Tibial artery (tissue), 4 donors: ENCODE measurements at regions not wholly inside any gene's neighbourhood (a gene's known extent, or its start where the extent isn't known, plus 50 kb on each side); places are given as distances from the start of the nearest gene placed in this dataset.

Experiments
- DNase-seq, 2 donors: peaks; one replicate each; pipeline ENCODE4 v3.0.0-alpha.2; 2019
- H3K27ac ChIP-seq, 2 donors: fragments of 200-600 bp; sonication (generic) in 1 of 2; 1 replicate in 1 of 2; 2 replicates in 1 of 2; pipeline ENCODE4 v1.5.1; 2018 to 2019; ENCODE audit warnings: mild to moderate bottlenecking in 1 of 2
- H3K27me3 ChIP-seq, 2 donors: fragments of 200-600 bp; sonication (generic) in 1 of 2; one replicate each; pipeline versions ENCODE4 v1.5.1 to v1.6.0; 2016 to 2019
- H3K36me3 ChIP-seq, 3 donors: fragments of 200-600 bp; sonication (generic) in 2 of 3; one replicate each; pipeline ENCODE4 v1.5.1; 2016 to 2019; ENCODE audit warnings: mild to moderate bottlenecking in 2 of 3
- H3K4me1 ChIP-seq, 4 donors: fragments of 200-600 bp; sonication (generic) in 2 of 4; 1 replicate in 3 of 4; 2 replicates in 1 of 4; pipeline ENCODE4 v1.5.1; 2016 to 2019
- H3K4me3 ChIP-seq, 2 donors: fragments of 200-600 bp; sonication (generic) in 1 of 2; 1 replicate in 1 of 2; 2 replicates in 1 of 2; pipeline ENCODE4 v1.5.1; 2018 to 2019; ENCODE audit warnings: mild to moderate bottlenecking in 2 of 2
- H3K9me3 ChIP-seq, 3 donors: fragments of 200-600 bp; sonication (generic) in 1 of 3; one replicate each; pipeline ENCODE4 v1.5.1; 2016 to 2019
- intact Hi-C: fragments of 100-400 bp; cut with DNase I; formaldehyde crosslinking; loops from one replicate; pipeline ENCODE4 v1.15.0; 2023; ENCODE audit warnings: low total_unique reads
- TF ChIP-seq, protein P1 (sequence below), 2 experiments: fragments of 200-600 bp in 1 of 2; fragments of 450-650 bp in 1 of 2; IDR thresholded peaks; one replicate each; pipeline ENCODE4 v1.5.1; 2017 to 2019; ENCODE audit warnings: antibody characterized with exemption in 2 of 2, mild to moderate bottlenecking in 1 of 2, moderate library complexity in 1 of 2

DNA sequence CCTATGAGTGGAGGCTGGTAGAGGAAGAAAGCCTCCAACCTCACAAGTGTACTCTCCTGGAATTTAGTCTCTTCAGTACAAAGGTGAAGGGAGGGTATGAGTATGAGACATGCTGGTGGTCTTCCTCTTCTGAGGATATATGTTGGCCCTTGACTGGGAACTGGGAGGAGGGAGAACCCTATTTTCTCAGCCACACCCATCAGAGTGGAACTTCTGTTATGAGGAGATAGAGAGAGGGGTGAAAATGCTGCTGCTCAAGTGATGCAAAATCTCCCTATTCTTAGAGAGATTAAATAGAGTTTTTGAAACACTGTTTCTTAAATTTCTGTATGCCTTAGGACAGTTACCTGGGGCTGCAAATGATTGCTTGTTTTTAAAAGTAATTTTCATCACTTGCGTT is 203.4 kb upstream of the PRR16 start:
- intact Hi-C loops, result no loop called here
- no peak overlapping the region for H3K4me3 ChIP-seq
- TF ChIP-seq, protein P1, sequence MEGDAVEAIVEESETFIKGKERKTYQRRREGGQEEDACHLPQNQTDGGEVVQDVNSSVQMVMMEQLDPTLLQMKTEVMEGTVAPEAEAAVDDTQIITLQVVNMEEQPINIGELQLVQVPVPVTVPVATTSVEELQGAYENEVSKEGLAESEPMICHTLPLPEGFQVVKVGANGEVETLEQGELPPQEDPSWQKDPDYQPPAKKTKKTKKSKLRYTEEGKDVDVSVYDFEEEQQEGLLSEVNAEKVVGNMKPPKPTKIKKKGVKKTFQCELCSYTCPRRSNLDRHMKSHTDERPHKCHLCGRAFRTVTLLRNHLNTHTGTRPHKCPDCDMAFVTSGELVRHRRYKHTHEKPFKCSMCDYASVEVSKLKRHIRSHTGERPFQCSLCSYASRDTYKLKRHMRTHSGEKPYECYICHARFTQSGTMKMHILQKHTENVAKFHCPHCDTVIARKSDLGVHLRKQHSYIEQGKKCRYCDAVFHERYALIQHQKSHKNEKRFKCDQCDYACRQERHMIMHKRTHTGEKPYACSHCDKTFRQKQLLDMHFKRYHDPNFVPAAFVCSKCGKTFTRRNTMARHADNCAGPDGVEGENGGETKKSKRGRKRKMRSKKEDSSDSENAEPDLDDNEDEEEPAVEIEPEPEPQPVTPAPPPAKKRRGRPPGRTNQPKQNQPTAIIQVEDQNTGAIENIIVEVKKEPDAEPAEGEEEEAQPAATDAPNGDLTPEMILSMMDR (IDR thresholded peaks at IDR 0.05), result no peak

DNA sequence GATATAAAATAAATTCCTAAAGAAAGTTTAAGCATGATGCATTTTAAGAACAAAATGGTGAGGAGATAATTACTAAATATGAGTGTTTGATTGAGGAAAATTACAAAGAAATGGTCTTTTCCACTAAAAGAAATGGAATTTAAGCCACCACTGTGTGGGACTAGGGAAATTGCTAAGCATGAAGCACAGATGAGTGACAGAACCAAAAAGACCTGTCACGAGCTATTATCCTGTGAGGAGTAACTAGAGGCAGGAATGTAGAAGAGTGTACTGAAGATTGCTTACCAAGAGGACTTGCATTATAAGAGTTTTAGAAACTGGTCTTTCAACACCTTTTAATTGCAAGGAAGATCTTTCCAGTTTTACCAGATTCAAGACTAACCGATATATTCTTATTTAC is 193.6 kb upstream of the PRR16 start:
- H3K9me3 ChIP-seq, result no peaks in the 10 kb centered on the region
- no peaks in the 10 kb centered on the region for H3K27me3 ChIP-seq
- DNase-seq, result no peak
- no peaks in the 10 kb centered on the region for H3K4me1 ChIP-seq
- TF ChIP-seq, protein P1 (IDR thresholded peaks at IDR 0.05), result no peak
- H3K27ac ChIP-seq, result no peak overlapping the region
- H3K4me3 ChIP-seq, result no peak overlapping the region
- intact Hi-C loops, result no loop called here
- H3K36me3 ChIP-seq, result no peaks in the 10 kb centered on the region

More for the DNA sequence above, 203.4 kb upstream of the PRR16 start:
- H3K27me3 ChIP-seq, result no peaks in the 10 kb centered on the region
- no peaks in the 10 kb centered on the region for H3K36me3 ChIP-seq
- no peaks in the 10 kb centered on the region for H3K4me1 ChIP-seq
- no peak overlapping the region for H3K27ac ChIP-seq
- no peak for DNase-seq
- no peaks in the 10 kb centered on the region for H3K9me3 ChIP-seq

DNA sequence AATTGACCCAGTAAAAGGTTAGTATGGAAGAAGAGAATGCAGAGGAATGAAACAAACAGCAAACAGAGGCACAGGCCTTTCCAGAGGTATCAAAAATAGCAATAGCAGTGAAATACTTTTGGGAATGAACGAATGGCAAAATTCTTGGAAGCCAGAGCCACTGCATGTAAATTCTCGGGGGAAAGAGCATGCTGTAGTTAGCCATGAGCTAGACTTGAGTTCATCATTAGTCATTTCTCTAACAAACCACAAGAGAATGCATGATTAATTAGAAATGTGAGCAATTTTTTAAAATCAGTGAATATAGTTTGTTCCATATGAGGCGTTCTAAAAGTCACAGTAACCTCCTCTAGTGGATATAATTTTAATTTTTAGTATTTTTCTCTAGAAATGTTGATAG is 170.3 kb upstream of the PRR16 start:
- TF ChIP-seq, protein P1 (IDR thresholded peaks at IDR 0.05), result no peak
- Histone ChIP-seq H3K4me1 (peaks cover 0 to 31% (median 0%) of the 10 kb centered on the region in 4 donors), H3K9me3 (no peaks in the 10 kb centered on the region), H3K27ac (no peak overlapping the region), H3K4me3 (no peak overlapping the region), H3K27me3 (no peaks in the 10 kb centered on the region), H3K36me3 (no peaks in the 10 kb centered on the region)
- intact Hi-C loops, result no loop called here
- no peak for DNase-seq

DNA sequence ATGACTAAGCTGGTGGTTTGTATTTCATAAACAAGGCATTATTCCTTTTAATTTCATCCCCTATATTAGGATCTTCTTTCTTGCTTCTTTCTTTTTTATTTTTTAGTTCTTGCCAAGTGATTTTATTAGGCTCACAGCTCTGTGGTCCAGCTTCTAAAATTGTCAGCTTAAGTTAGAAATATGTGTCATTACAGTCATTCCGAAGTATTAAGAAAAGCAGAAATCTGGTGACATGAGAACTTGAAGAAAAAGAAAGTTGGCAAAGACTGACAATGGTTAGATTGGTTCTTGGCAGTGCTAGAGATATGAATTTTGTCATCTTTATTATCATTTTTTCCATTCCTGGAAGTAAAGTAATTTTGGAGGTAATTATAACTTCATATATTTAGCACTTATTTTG is 166.5 kb upstream of the PRR16 start:
- TF ChIP-seq, protein P1 (IDR thresholded peaks at IDR 0.05), result no peak
- H3K27me3 ChIP-seq, result no peaks in the 10 kb centered on the region
- H3K9me3 ChIP-seq, result no peaks in the 10 kb centered on the region
- no peak overlapping the region for H3K4me3 ChIP-seq
- intact Hi-C loops, result no loop called here
- H3K36me3 ChIP-seq, result no peaks in the 10 kb centered on the region
- H3K4me1 ChIP-seq, result peaks cover 0 to 36% (median 0%) of the 10 kb centered on the region in 4 donors
- H3K27ac ChIP-seq, result peak overlapping the region; percentile 4 to 32
- DNase-seq, result no peak

DNA sequence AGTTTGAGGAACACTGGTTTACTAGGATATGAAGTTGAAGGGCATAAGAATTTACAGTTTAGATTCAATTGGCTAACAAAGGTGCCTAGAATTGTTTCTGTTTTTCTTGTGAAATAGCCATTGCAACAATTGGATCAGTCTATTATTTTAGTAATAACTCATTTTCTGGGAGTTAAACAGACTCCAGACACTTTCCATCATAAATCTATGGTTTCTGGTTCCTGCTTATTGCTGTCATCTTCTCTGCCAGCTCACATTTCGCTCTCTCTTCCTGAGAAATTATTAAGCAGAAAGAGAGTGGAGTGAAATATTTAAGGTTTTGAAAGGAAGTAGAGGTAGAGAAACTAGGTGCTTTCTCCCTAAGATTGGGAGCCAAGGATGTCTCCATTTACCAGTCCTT is 165.1 kb upstream of the PRR16 start:
- no peaks in the 10 kb centered on the region for H3K9me3 ChIP-seq
- intact Hi-C loops, result no loop called here
- no peak for DNase-seq

More for the DNA sequence above, 165.1 kb upstream of the PRR16 start:
- Histone ChIP-seq H3K27me3 (no peaks in the 10 kb centered on the region), H3K4me1 (peaks cover 0 to 30% (median 0%) of the 10 kb centered on the region in 4 donors), H3K36me3 (no peaks in the 10 kb centered on the region), H3K27ac (no peak overlapping the region), H3K4me3 (no peak overlapping the region)
- TF ChIP-seq, protein P1 (IDR thresholded peaks at IDR 0.05), result no peak
